Adipocyte (in vitro differentiated cells): ENCODE measurements at regions not wholly inside any gene's neighbourhood (a gene's known extent, or its start where the extent isn't known, plus 50 kb on each side); places are given as distances from the start of the nearest gene placed in this dataset.

Source experiments
- DNase-seq: peaks from one replicate; pipeline ENCODE4 v3.0.0-alpha.2; 2015; ENCODE audit warnings: low read depth
- H3K27me3 ChIP-seq: replicated peaks from 2 replicates; pipeline ENCODE4 v1.7.0; 2013; ENCODE audit warnings: mild to moderate bottlenecking, low read length, moderate library complexity; ENCODE audit not compliant: control insufficient read depth, insufficient read depth
- H3K36me3 ChIP-seq: 2 replicates; pipeline ENCODE4 v1.7.0; 2013; ENCODE audit warnings: low read length, mild to moderate bottlenecking, moderate library complexity; ENCODE audit not compliant: control insufficient read depth, insufficient read depth, severe bottlenecking
- H3K4me1 ChIP-seq: 2 replicates; pipeline ENCODE4 v1.7.0; 2013; ENCODE audit warnings: mild to moderate bottlenecking, low read length, moderate library complexity; ENCODE audit not compliant: control insufficient read depth, insufficient read depth
- H3K4me3 ChIP-seq: 2 replicates; pipeline ENCODE4 v1.7.0; 2013; ENCODE audit warnings: mild to moderate bottlenecking, low read length, moderate library complexity
- H3K9ac ChIP-seq: 2 replicates; pipeline ENCODE4 v1.7.0; 2013; ENCODE audit warnings: mild to moderate bottlenecking, low read length, moderate library complexity
- H3K9me3 ChIP-seq: 2 replicates; pipeline ENCODE4 v1.7.0; 2013; ENCODE audit warnings: mild to moderate bottlenecking, low read length, moderate library complexity; ENCODE audit not compliant: control insufficient read depth

DNA sequence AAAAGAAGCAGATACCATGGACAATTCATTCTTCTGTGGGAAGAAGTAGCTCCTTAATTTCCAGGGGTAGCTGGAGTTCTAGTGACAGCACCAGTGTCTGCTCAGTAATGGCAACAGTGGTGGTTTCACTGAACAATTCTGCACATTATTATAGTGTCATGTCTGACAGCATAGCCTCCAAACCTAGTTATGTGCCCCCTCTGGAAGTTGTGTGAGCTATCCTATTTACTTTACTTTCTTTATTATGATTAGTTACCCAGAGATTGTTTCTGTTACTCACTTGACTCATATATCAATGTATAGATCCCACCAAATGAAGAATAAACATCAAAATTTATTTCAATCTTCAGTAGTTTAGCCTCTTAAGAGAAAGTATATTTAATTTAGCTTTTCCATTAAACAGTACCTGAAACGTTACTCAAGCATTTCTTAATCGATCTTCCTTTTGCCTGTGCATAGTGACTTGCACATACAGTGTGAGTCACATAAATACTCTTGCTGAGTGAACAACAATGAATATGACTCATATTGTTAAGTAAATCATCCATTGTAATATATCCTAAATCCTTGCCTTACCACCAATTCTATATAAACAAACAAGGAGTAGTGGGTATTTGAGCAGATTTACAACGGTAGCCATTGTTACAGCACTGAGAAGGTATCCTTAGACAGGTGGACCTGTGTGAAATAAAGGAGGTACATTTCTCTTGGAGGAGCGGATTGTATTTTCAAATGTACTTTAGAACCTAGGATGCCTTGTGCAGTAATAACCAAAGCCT, 534.7 kb downstream of the ANKRD50 start:
- no peak overlapping the region for H3K4me3 ChIP-seq
- H3K27me3 ChIP-seq, result no peaks in the 10 kb centered on the region
- peaks cover 42% of the 10 kb centered on the region for H3K4me1 ChIP-seq
- no peaks in the 10 kb centered on the region for H3K9me3 ChIP-seq
- peak; percentile 70 for DNase-seq
- H3K9ac ChIP-seq, result no peak overlapping the region
- H3K36me3 ChIP-seq, result no peaks in the 10 kb centered on the region

DNA sequence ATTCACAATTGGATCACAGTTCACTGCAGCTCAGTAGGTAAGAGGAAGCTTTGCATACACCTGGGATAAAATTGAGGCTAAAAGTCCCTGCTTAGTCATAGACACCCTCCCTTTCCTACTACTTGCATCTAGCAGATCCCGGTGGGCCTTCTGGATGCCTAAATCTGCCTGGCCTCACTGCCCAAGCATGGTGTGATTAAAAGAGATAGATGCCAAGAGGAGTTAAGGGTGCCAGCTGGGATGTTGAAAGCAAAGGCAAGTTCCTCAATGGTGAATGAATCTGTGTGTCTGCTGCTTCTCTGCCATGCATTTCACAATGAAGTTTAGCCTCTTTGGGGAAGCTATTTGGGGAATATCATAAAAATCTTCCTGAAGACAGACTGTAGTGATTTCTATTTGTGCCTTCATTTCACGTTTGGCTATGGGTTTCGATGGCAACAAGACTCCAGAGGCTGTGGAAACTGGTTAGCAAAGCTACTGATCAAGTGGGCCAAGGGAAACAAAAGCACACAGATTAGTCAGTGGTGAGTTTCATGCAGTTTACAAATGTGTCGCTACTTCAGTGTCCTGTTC, 534.0 kb downstream of the ANKRD50 start:
- no peaks in the 10 kb centered on the region for H3K27me3 ChIP-seq
- no peaks in the 10 kb centered on the region for H3K36me3 ChIP-seq
- DNase-seq, result peak; percentile 34
- no peak overlapping the region for H3K9ac ChIP-seq
- H3K9me3 ChIP-seq, result no peaks in the 10 kb centered on the region
- H3K4me3 ChIP-seq, result peak overlapping the region; percentile 3
- H3K4me1 ChIP-seq, result peaks cover 39% of the 10 kb centered on the region

DNA sequence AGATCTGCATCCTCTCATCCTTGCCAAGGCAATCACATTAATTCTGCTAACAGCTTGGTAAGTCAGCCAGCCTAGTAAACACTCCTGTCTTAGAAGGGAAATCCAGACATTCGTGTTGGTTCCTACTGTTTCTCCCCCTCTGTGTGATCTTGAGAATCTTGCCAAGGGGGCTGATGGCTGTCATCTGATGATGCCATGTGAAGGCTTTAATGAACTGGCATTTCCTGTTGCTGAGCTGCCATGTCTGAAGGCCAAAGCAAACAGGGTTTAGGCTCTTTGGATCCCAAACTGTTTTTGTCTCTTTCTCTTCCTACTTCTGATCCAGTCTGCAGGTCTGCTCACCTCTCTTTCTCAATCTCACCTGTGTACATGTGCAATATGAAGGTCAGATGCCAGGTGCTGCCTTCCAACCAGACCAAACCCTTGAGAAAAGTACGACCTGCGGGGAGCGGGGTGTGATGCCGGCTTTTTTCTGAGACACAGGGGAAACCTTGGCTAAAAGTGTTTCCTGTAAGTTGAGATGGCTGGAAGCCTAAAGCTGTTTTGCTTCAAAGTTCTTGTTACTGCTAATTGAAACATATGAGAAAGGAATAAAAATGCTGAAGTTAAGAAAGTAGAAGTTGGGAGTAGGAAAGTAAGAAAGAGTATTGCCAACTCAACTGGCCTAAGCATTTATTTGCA, 532.9 kb downstream of the ANKRD50 start:
- no peak overlapping the region for H3K9ac ChIP-seq
- DNase-seq, result no peak
- peaks cover 30% of the 10 kb centered on the region for H3K4me1 ChIP-seq

DNA sequence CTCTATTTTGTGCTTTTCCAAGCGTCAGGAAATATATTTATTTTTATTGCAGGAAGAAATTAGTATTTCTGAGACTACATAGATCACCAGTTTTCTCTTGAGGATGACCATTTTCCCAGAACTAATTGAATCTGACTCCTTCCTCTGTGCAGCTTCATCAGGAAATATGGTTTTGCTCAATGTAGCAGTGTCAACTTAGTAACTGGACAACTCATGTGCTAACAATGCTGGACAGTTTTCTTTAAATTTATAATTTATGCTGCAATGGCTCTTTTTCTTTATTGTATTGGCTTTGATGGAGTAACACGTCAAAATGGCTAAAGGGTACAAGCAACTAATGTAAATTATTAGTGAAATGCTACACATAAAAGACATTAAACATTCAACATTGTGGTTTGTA, 531.5 kb downstream of the ANKRD50 start:
- Histone ChIP-seq H3K4me3 (no peak overlapping the region), H3K27me3 (no peaks in the 10 kb centered on the region), H3K9ac (no peak overlapping the region), H3K9me3 (no peaks in the 10 kb centered on the region), H3K4me1 (peaks cover 27% of the 10 kb centered on the region), H3K36me3 (no peaks in the 10 kb centered on the region)
- DNase-seq, result no peak

More for the DNA sequence above, 532.9 kb downstream of the ANKRD50 start:
- Histone ChIP-seq H3K4me3 (no peak overlapping the region), H3K9me3 (no peaks in the 10 kb centered on the region), H3K36me3 (no peaks in the 10 kb centered on the region), H3K27me3 (no peaks in the 10 kb centered on the region)

DNA sequence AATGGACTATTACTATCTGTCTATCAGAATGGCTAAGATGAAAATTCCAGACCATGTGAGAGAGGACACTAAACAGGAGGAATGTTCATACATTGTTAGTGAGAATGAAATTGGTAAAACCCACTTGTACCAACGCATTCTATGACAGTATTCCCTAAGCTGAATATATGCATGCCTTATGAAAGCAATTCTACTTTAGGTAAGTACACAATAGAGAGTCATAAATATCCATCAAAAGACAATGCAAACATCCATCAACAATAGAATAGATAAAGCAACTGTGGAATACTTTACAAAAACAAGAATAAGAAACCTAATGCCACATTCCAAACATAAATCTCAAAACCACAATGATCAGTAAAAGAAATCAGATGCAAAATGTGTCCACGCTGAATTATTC, 529.3 kb downstream of the ANKRD50 start:
- DNase-seq, result no peak
- H3K9me3 ChIP-seq, result no peaks in the 10 kb centered on the region
- no peaks in the 10 kb centered on the region for H3K36me3 ChIP-seq
- no peak overlapping the region for H3K4me3 ChIP-seq
- H3K27me3 ChIP-seq, result no peaks in the 10 kb centered on the region
- H3K9ac ChIP-seq, result no peak overlapping the region
- peaks cover 15% of the 10 kb centered on the region for H3K4me1 ChIP-seq

DNA sequence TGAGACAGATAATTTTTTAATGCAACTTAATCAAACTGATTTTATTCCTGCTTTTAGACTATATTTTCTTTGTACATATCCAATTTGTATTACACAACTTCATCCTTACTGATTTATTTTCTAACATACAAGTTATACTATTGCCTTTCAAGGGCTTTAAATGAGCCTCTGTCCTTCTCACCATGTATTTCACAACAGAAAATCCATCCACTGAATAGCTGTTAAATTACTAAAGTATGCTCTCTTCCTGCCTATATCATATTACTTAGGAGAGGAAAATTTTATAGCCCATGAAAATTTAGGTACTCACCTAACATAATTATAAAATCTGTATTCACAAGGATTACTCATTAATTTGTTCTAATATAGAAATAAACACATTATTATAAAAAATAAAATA, 528.6 kb downstream of the ANKRD50 start:
- Histone ChIP-seq H3K9me3 (no peaks in the 10 kb centered on the region), H3K27me3 (no peaks in the 10 kb centered on the region), H3K4me3 (no peak overlapping the region), H3K36me3 (no peaks in the 10 kb centered on the region), H3K4me1 (peaks cover 10% of the 10 kb centered on the region), H3K9ac (no peak overlapping the region)
- peak; percentile 77 for DNase-seq

DNA sequence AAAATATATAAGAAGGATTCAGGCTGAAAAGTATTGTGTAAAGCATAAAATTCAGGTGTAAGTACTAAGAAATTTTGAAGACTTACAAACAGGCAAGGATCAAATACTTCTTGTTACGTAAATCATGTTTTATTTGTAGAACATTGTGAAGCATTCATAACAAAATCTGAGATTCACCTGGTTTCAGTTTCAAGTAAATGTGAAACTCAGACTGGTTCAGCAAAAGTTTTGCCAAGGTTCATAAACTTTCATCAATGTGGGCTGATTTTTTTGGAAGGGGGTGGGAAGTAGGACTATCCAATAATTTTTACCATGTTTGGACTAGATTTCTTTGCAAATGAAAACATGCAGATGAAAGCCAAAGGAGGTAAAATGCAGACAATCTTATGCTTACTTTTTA, 527.7 kb downstream of the ANKRD50 start:
- H3K4me1 ChIP-seq, result peaks cover 9% of the 10 kb centered on the region
- H3K9me3 ChIP-seq, result no peaks in the 10 kb centered on the region
- no peak for DNase-seq
- no peaks in the 10 kb centered on the region for H3K36me3 ChIP-seq
- H3K9ac ChIP-seq, result no peak overlapping the region
- H3K4me3 ChIP-seq, result no peak overlapping the region
- no peaks in the 10 kb centered on the region for H3K27me3 ChIP-seq

DNA sequence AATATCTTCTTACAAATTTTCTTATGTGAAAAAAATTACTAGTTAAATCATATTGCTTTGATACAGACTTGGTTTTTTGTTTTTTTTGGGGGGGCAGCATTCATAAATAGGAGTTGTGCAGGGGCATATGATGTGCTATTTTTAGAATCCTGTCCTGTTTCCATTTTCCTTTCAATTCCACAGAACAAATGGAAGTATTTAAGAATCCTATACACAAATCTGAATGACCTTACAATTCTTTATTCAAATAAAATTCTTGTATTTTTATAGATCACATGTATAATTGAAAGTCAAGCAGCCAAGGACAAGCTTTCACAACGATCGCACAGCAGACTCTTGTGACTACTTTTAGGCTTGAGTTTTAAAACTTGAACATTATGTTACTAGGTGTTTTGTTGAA, 523.9 kb downstream of the ANKRD50 start:
- H3K9ac ChIP-seq, result no peak overlapping the region
- no peak for DNase-seq
- peaks cover 11% of the 10 kb centered on the region for H3K4me1 ChIP-seq
- no peaks in the 10 kb centered on the region for H3K36me3 ChIP-seq
- H3K27me3 ChIP-seq, result no peaks in the 10 kb centered on the region
- no peak overlapping the region for H3K4me3 ChIP-seq
- H3K9me3 ChIP-seq, result peaks cover 14% of the 10 kb centered on the region

DNA sequence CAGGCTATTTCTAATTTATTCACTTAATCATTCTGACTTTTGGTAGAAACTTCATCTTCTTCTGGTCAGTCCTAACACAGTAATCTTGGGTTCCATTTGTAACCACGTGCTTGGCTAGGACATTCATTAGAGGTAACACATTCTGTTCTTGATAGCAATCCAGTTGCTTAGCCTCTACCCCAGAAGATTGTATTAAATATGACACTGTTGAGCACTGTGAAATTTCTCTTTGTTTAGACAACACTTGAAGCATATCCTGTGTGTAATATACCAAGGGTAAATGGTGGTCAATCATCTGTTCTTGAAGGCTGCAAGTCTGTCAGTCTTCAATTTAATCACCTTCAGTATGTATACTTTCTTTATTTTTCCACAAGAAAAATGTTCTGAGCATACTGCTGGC, 523.0 kb downstream of the ANKRD50 start:
- peak; percentile 64 for DNase-seq
- no peak overlapping the region for H3K9ac ChIP-seq
- peaks cover 11% of the 10 kb centered on the region for H3K4me1 ChIP-seq
- H3K27me3 ChIP-seq, result no peaks in the 10 kb centered on the region
- H3K4me3 ChIP-seq, result no peak overlapping the region
- H3K9me3 ChIP-seq, result peaks cover 14% of the 10 kb centered on the region
- H3K36me3 ChIP-seq, result no peaks in the 10 kb centered on the region

DNA sequence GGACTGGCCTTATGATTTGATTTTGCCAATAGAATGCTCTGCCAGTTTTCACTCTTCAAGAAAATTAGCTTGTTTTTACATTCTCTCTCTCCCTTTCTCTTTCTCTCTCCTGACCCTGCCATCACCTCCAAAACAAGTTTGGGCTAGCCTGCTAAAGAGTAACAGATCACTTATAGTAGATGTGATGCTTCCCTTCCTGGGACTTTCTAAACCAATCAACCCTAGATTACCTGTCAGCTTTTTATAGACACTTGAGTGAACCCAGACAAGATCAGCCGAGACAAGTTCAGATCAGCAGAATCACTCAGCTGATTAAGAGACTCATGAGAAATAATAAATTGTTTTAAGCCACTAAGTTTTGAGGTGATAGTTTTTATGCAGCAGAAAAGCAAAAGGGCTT, 521.2 kb downstream of the ANKRD50 start:
- Histone ChIP-seq H3K36me3 (no peaks in the 10 kb centered on the region), H3K4me1 (peaks cover 11% of the 10 kb centered on the region), H3K9me3 (peaks cover 14% of the 10 kb centered on the region), H3K27me3 (no peaks in the 10 kb centered on the region), H3K9ac (no peak overlapping the region), H3K4me3 (no peak overlapping the region)
- DNase-seq, result no peak

DNA sequence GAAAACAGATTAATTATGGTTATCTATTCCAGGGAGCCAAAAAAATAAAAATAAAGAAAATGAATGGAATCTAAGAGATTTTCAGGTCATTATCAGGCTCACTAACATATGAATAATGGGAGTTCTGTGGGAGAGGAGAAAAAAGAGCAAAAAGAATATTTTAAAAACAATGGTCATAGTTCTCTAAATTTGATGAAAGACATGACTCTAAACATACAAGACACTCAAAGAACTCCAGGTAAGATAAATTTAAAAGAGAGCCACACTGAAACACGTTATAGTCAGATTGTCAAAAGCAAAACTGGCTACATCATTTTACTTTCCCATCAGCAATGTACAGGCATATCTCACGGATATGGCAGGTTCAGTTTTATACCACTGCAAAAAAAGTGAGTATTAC, 520.0 kb downstream of the ANKRD50 start:
- Histone ChIP-seq H3K9ac (no peak overlapping the region), H3K36me3 (no peaks in the 10 kb centered on the region), H3K9me3 (peaks cover 14% of the 10 kb centered on the region), H3K27me3 (no peaks in the 10 kb centered on the region), H3K4me1 (peaks cover 11% of the 10 kb centered on the region), H3K4me3 (no peak overlapping the region)
- no peak for DNase-seq
